NCI-H128 (cell line): ENCODE measurements at regions not wholly inside any gene's neighbourhood (a gene's known extent, or its start where the extent isn't known, plus 50 kb on each side); places are given as distances from the start of the nearest gene placed in this dataset.

Experiments used
- DNase-seq: peaks from one replicate; lab custom pipeline; 2025; ENCODE audit not compliant: unreplicated experiment; lab: John Stamatoyannopoulos, UW

- DNase-seq: no peak
These were observed 1202.1 kb downstream of the ADGRL3 start for GRCh38 chr4:62402088-62402806.

DNA sequence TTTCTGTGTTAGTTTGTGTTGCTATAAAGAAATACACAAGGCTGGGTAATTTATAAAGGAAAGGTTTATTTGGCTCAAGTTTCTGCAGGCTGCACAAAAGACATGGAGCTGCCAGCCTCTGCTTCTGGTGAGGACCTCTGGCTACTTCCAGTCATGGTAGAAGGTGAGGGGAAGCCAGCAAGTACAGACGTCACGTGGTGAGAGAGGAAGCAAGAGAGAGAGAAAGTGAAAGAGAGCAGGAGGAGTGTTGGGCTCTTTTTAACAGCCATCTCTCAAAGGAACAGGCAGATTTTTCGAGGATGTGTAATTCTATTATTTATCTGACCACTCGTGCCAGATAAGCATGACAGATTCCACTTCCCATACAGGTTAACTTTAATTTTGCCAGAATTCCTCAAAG lies 1199.1 kb downstream of the ADGRL3 start:
- DNase-seq: no peak

DNA sequence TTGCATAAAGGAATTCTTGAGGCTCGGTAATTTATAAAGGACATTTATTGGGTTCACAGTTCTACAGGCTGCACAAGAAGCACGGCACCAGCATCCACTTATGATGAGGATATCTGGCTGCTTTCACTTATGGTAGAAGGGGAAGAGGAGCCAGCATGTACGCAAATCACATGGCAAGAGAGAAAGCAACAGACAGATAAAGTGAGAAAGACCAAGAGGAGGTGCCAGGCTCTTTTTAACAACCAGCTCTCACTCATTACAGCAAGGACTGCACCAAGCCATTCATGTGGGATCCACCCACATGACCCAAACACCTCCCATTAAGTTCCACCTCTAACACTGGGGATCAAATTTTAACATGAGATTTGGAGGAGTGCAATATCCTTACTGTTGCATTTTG lies 1198.2 kb downstream of the ADGRL3 start:
- no peak for DNase-seq

- no peak for DNase-seq
These were observed 1194.6 kb downstream of the ADGRL3 start for GRCh38 chr4:62394766-62395165.

DNA sequence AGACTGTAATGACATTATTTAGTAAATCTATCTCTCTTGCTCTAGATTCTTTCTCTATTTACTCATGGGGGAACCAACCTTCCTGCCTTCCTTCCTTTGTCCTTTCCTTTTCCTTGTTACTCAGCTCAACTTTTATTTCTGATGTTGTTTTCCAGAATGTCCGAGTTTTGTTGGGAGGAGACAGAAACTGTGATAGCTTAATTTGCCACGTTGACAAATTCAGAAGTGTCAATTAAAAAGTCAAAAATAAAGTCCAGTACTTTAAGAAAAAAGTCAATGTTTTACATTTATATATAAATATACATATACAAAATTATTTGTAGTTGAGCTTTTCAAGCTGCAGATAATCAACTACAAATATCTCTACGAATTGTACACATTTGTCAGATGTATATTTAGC lies 1187.7 kb downstream of the ADGRL3 start:
- DNase-seq: no peak

DNA sequence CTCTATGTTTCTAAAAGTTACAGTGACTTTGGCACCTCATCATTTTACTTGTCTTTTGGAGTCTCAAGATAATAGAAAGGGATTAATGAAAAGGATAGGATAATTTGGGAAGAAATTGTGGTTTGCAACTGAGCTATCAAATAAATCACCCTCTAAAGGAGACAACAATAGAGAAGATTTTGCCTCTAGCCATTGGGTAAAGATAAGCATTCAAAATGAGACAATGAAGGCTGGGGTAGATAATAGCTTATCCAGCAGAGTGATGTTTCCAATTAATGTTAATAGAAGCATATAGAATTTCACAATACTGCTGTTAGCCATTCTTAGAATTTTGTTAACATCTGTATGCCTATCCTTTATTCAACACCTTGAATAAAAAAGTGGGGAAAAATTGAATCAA lies 1177.6 kb downstream of the ADGRL3 start:
- no peak for DNase-seq

DNA sequence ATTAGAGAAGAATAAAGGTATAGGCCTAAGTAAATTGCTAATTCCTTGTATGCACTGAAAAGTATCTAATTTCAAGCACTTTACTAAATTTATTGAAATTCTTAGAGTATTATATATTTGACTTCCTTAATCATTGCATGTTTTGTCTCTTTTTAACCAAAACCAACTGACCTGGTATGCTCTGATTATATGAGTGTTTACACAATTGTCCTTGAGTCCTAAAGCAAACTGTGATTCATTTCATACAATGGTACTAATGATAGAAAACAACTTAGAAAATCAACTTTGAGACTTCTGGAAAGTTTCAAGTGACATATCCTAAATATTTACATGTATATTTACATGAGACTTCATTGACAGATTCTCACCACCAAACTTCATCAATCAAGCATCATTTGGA lies 1177.1 kb downstream of the ADGRL3 start:
- no peak for DNase-seq

GRCh38 chr4:62366939-62367338 lies 1166.8 kb downstream of the ADGRL3 start:
- no peak for DNase-seq

GRCh38 chr4:62360156-62360545 lies 1160.0 kb downstream of the ADGRL3 start:
- no peak for DNase-seq

GRCh38 chr4:62359441-62360155 lies 1159.5 kb downstream of the ADGRL3 start:
- no peak for DNase-seq

DNA sequence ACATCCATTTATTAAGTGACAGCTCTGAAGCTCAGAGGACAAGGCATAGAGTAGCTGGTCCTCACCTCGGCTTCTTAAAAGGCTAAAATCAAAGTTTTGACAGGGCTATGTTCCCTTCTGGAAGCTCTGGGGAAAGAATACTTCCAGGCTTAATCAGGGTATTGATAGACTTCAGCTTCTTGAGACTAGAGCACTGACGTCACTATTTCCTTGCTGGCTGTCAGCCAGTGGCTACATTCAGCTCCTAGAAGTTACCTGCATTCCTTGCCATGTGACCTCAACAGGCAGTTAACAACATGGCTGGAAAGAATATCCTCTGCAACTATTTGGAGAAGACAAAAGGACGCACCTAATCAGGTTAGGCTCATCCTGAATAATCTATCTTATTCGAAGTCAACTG lies 1144.8 kb downstream of the ADGRL3 start:
- no peak for DNase-seq

DNA sequence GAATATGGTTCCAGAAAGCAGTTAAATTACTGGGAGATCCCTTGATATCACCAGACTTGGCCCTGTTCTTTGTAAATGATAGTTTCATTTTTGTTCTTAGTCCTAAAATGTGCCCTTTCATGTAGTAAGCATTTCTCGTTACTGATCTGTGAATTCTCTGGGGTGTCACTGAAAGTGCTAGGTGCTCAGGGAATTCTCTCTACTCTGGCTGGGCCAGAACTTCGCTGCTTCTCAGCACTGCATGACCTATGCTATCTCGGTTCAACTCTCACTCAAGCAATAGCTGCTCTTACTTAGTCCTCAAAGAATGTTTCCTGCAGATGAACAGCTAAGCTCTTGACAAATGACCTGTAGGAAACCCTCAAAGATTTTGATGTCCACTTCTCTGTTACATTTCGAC lies 1144.3 kb downstream of the ADGRL3 start:
- no peak for DNase-seq

DNA sequence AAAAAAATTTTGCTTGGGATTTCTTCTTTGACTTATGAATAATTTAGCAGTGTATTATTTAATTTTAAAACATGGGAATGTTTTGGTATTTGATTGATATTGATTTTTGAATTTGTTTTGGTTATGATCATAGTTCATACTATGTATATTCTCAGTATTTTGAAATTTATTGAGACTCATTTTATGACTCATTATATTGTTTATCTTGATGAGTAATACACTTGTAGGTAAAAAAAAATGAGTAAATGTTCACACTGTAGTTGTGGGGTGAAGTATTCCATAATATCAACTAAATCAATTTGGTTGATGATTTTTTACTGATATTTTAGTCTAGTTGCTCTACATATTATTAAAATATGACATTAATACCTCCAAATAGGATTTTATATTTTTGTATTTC lies 1142.2 kb downstream of the ADGRL3 start:
- DNase-seq: no peak

DNA sequence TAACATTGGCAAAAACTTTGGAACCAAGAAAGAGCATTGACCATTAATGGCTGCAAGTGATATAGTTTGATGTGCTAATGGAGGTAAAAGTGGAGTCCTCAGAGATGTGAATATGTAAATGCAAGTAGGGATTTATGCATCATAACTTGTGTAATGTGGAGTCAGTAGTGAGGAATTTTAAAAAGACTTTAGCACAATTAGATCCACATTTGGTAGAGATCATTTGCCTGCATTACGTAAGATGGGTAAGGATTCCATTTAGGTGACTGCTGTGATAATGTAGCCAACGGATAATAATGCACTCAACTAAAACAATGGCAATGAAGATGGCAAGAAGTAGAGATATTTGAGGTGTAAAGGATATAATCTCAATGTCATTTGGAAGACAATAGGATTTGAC lies 1128.4 kb downstream of the ADGRL3 start:
- DNase-seq: no peak

- DNase-seq: no peak
These were observed 1127.6 kb downstream of the ADGRL3 start for GRCh38 chr4:62327612-62328297.

DNA sequence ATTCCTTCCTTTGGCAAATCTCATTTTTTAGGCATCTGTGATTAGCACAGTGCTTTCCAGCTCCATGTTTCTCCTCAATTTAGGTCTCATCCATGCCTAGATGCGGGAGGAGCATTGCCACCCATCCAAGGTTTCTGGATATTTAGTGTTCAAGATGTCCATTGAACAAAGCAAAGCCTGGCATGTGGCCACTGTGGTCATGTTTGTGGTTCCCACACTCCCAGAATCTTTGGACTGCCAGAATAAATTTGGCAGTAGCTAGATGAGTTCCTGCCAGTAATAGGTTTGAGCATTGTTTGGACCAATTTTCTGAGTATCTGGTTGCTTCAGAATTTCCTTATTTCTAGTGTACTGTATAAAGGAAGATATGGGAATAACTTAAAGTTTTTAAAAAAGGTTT lies 1124.1 kb downstream of the ADGRL3 start:
- DNase-seq: no peak

DNA sequence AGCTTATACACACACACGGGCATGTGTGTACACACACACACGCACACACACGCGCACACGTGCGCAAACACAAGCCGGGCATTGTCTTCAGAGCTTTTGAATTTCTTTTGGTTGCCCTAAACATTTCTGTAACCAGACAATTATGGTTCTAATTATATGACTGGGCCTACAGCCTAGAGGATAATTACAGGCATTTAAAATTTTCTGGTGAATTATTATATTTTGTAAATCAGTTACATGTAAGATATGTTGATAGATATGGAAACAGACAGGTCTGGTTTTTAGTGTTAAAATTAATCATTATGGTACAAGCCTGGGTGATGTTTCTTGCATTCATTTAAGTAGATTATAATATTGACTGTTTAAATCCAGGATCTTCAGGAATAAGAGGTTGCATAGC lies 1120.5 kb downstream of the ADGRL3 start:
- DNase-seq: no peak

- no peak for DNase-seq
These were observed 1102.6 kb downstream of the ADGRL3 start for GRCh38 chr4:62302710-62303109.

GRCh38 chr4:62301500-62301899 lies 1101.4 kb downstream of the ADGRL3 start:
- DNase-seq: no peak

DNA sequence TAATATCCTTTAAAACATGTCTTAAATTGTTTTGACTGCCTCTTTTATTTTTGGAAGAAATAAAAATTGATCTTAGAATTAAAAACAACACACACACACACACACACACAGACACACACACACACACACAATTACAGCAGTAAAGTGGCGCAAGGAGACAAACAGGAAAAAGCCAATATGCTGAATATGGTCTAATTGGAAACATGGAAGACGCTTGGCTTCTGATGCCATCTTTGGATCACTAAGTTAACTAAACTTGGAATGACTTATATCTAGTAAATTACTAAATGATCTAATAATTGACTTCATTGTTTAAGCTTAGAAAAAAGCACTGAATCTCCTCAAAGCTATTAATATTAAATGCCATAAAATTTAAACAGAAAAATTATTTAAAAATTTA lies 1093.4 kb downstream of the ADGRL3 start:
- no peak for DNase-seq

GRCh38 chr4:62292911-62293310 lies 1092.8 kb downstream of the ADGRL3 start:
- no peak for DNase-seq

GRCh38 chr4:62288808-62289541 lies 1088.8 kb downstream of the ADGRL3 start:
- DNase-seq: no peak
